ENCODE measurements at regions not wholly inside any gene's neighbourhood (a gene's known extent, or its start where the extent isn't known, plus 50 kb on each side); places are given as distances from the start of the nearest gene placed in this dataset.

- TF ChIP-seq, protein P1, sequence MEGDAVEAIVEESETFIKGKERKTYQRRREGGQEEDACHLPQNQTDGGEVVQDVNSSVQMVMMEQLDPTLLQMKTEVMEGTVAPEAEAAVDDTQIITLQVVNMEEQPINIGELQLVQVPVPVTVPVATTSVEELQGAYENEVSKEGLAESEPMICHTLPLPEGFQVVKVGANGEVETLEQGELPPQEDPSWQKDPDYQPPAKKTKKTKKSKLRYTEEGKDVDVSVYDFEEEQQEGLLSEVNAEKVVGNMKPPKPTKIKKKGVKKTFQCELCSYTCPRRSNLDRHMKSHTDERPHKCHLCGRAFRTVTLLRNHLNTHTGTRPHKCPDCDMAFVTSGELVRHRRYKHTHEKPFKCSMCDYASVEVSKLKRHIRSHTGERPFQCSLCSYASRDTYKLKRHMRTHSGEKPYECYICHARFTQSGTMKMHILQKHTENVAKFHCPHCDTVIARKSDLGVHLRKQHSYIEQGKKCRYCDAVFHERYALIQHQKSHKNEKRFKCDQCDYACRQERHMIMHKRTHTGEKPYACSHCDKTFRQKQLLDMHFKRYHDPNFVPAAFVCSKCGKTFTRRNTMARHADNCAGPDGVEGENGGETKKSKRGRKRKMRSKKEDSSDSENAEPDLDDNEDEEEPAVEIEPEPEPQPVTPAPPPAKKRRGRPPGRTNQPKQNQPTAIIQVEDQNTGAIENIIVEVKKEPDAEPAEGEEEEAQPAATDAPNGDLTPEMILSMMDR (IDR thresholded peaks at IDR 0.05; ENCODE audit: insufficient read depth, low read length, poor library complexity, severe bottlenecking) = no peak
- TF ChIP-seq EZH2phosphoT487 (conservative IDR thresholded peaks at IDR 0.05; ENCODE audit: low read length) = no peak
These were observed 205.3 kb upstream of the CNR1 start for GRCh38 chr6:88371480-88371879.
